ENCODE measurements at regions not wholly inside any gene's neighbourhood (a gene's known extent, or its start where the extent isn't known, plus 50 kb on each side); places are given as distances from the start of the nearest gene placed in this dataset.

- TF ChIP-seq CTCF (IDR thresholded peaks at IDR 0.05) = no peak
- no peak for TF ChIP-seq POLR2A (IDR thresholded peaks at IDR 0.05)
These were observed 1031.8 kb upstream of the ZEB2 start for GRCh38 chr2:145551686-145552085.

Measured in Peyer's patch (tissue), 4 donors.